ENCODE measurements at regions not wholly inside any gene's neighbourhood (a gene's known extent, or its start where the extent isn't known, plus 50 kb on each side); places are given as distances from the start of the nearest gene placed in this dataset.
"Not testable (repeated sequence)": the region's sequence is repeated elsewhere in the genome, so short reads cannot be mapped to it uniquely, and the experiment has no call there.

GRCh38 chr10:35958609-35959008 lies 316.5 kb upstream of the FZD8 start:
- not testable (repeated sequence) for TF ChIP-seq CTCF, POLR2A (IDR thresholded peaks at IDR 0.05)
